Astrocyte of the cerebellum (primary cell): ENCODE measurements at regions not wholly inside any gene's neighbourhood (a gene's known extent, or its start where the extent isn't known, plus 50 kb on each side); places are given as distances from the start of the nearest gene placed in this dataset.

Source experiments
- DNase-seq: peaks from one replicate; pipeline ENCODE4 v3.0.0-alpha.2; 2011; ENCODE audit warnings: low read depth
- H3K4me3 ChIP-seq: 2 replicates; pipeline ENCODE4 v1.5.1; 2011; ENCODE audit warnings: mild to moderate bottlenecking, low read depth, low read length, moderate library complexity
- CTCF ChIP-seq: IDR thresholded peaks from 2 replicates; pipeline ENCODE4 v1.5.1; 2012; ENCODE audit warnings: low read length, low read depth, moderate library complexity, mild to moderate bottlenecking; ENCODE audit errors: missing control alignments
- in situ Hi-C: cut with HindIII; loops from 2 replicates; pipeline ENCODE4 v1.10.0; 2017; ENCODE audit warnings: low sequenced_read_pairs

GRCh38 chr9:25975667-25976066 is 297.4 kb upstream of the TUSC1 start:
- DNase-seq = no peak
- in situ Hi-C loops = loop anchor here (25.0 kb wide), 1 partner anchor 88 kb away; no protein-coding TSS in a partner anchor
- H3K4me3 ChIP-seq = no peak overlapping the region
- TF ChIP-seq CTCF = no peak

GRCh38 chr9:25964239-25964638 is 286.0 kb upstream of the TUSC1 start:
- H3K4me3 ChIP-seq = no peak overlapping the region
- peak; percentile 66 for TF ChIP-seq CTCF
- in situ Hi-C loops = no loop called here
- peak; percentile 69 for DNase-seq

- no peak overlapping the region for H3K4me3 ChIP-seq
- TF ChIP-seq CTCF = no peak
- no peak for DNase-seq
- in situ Hi-C loops = no loop called here
Measured at GRCh38 chr9:25960178-25960577, 281.9 kb upstream of the TUSC1 start.

- in situ Hi-C loops = no loop called here
- H3K4me3 ChIP-seq = no peak overlapping the region
- no peak for DNase-seq
- no peak for TF ChIP-seq CTCF
Measured at GRCh38 chr9:25954209-25954608, 276.0 kb upstream of the TUSC1 start.

GRCh38 chr9:25948182-25948581 is 269.9 kb upstream of the TUSC1 start:
- H3K4me3 ChIP-seq = no peak overlapping the region
- DNase-seq = no peak
- no peak for TF ChIP-seq CTCF
- in situ Hi-C loops = no loop called here

- no peak for TF ChIP-seq CTCF
- no peak overlapping the region for H3K4me3 ChIP-seq
- in situ Hi-C loops = no loop called here
- DNase-seq = no peak
Measured at GRCh38 chr9:25939126-25939525, 260.9 kb upstream of the TUSC1 start.

GRCh38 chr9:25936031-25936430 is 257.8 kb upstream of the TUSC1 start:
- in situ Hi-C loops = no loop called here
- no peak for DNase-seq
- no peak overlapping the region for H3K4me3 ChIP-seq
- no peak for TF ChIP-seq CTCF
